ENCODE measurements at regions not wholly inside any gene's neighbourhood (a gene's known extent, or its start where the extent isn't known, plus 50 kb on each side); places are given as distances from the start of the nearest gene placed in this dataset.
"Not testable (repeated sequence)": the region's sequence is repeated elsewhere in the genome, so short reads cannot be mapped to it uniquely, and the experiment has no call there.

- H3K27me3 ChIP-seq = no peaks in the 10 kb centered on the region
- H3K27ac ChIP-seq = no peak overlapping the region
- ATAC-seq = no peak
Observed at GRCh38 chr9:86626802-86627201, 272.6 kb upstream of the TUT7 start.

GRCh38 chr9:86624630-86625029 is 270.4 kb upstream of the TUT7 start:
- no peaks in the 10 kb centered on the region for H3K9me3 ChIP-seq
- ATAC-seq = peak; percentile 55
- H3K4me1 ChIP-seq = no peaks in the 10 kb centered on the region
- H3K4me3 ChIP-seq = no peak overlapping the region
- DNase-seq = no peak
- H3K27ac ChIP-seq = no peak overlapping the region
- TF ChIP-seq CTCF (IDR thresholded peaks at IDR 0.05) = no peak
- intact Hi-C loops (cut with DNase I) = no loop called here
- H3K27me3 ChIP-seq = no peaks in the 10 kb centered on the region
- H3K36me3 ChIP-seq = no peaks in the 10 kb centered on the region

More at GRCh38 chr9:86626802-86627201, 272.6 kb upstream of the TUT7 start:
- no peak for DNase-seq
- Histone ChIP-seq H3K4me3 (no peak overlapping the region), H3K9me3 (no peaks in the 10 kb centered on the region), H3K4me1 (no peaks in the 10 kb centered on the region), H3K36me3 (no peaks in the 10 kb centered on the region)
- no peak for TF ChIP-seq CTCF (IDR thresholded peaks at IDR 0.05)
- intact Hi-C loops (cut with DNase I) = no loop called here

- Histone ChIP-seq H3K27ac (no peak overlapping the region), H3K27me3 (no peaks in the 10 kb centered on the region), H3K4me1 (no peaks in the 10 kb centered on the region), H3K4me3 (no peak overlapping the region), H3K9me3 (no peaks in the 10 kb centered on the region), H3K36me3 (no peaks in the 10 kb centered on the region)
- no peak for DNase-seq
- ATAC-seq = peak; percentile 61
- intact Hi-C loops (cut with DNase I) = no loop called here
- TF ChIP-seq CTCF (IDR thresholded peaks at IDR 0.05) = peak; percentile 42
Observed at GRCh38 chr9:86614871-86615849, 260.9 kb upstream of the TUT7 start.

- H3K36me3 ChIP-seq = no peaks in the 10 kb centered on the region
- TF ChIP-seq CTCF (IDR thresholded peaks at IDR 0.05) = no peak
- intact Hi-C loops (cut with DNase I) = no loop called here
- H3K9me3 ChIP-seq = no peaks in the 10 kb centered on the region
- H3K27me3 ChIP-seq = no peaks in the 10 kb centered on the region
- ATAC-seq (no peak), DNase-seq (no peak)
- no peak overlapping the region for H3K4me3 ChIP-seq
- no peak overlapping the region for H3K27ac ChIP-seq
- no peaks in the 10 kb centered on the region for H3K4me1 ChIP-seq
Observed at GRCh38 chr9:86613943-86614342, 259.7 kb upstream of the TUT7 start.

GRCh38 chr9:86611534-86611933 is 257.3 kb upstream of the TUT7 start:
- H3K9me3 ChIP-seq; intact Hi-C loops (cut with DNase I); H3K4me1 ChIP-seq; H3K4me3 ChIP-seq; ATAC-seq; H3K36me3 ChIP-seq; H3K27ac ChIP-seq; DNase-seq; H3K27me3 ChIP-seq: not testable (repeated sequence)

GRCh38 chr9:86605303-86605702 is 251.1 kb upstream of the TUT7 start:
- intact Hi-C loops (cut with DNase I) = no loop called here
- ATAC-seq = no peak
- Histone ChIP-seq H3K4me3 (no peak overlapping the region), H3K27me3 (no peaks in the 10 kb centered on the region), H3K27ac (no peak overlapping the region), H3K36me3 (no peaks in the 10 kb centered on the region), H3K4me1 (no peaks in the 10 kb centered on the region), H3K9me3 (no peaks in the 10 kb centered on the region)
- TF ChIP-seq CTCF (IDR thresholded peaks at IDR 0.05) = no peak
- no peak for DNase-seq

Data from upper lobe of right lung (tissue), 1 donor.